Activated B cell treated with CpG ODN at 0.5 μM for 24 hours (primary cell): ENCODE measurements at regions not wholly inside any gene's neighbourhood (a gene's known extent, or its start where the extent isn't known, plus 50 kb on each side); places are given as distances from the start of the nearest gene placed in this dataset.

Experiments used
- ATAC-seq: fragments of 200-7000 bp; cut with Tn5 transposase; one replicate; pipeline ENCODE4 v1.10.0; 2021; ENCODE audit warnings: low read depth, mild to moderate bottlenecking, moderate library complexity
- CTCF ChIA-PET: fragments of 350-600 bp; sonication (Branson Sonifier 250); formaldehyde crosslinking; loops from one replicate; lab custom pipeline; 2021; ENCODE audit warnings: antibody characterized with exemption; lab: Charles Lee
- POLR2A ChIA-PET: fragments of 350-600 bp; sonication (Branson Sonifier 250); formaldehyde crosslinking; loops from one replicate; lab custom pipeline; 2021; ENCODE audit warnings: antibody characterized with exemption; lab: Charles Lee
- DNase-seq: peaks from one replicate; pipeline ENCODE4 v3.0.0; 2022
- H3K27ac Mint-ChIP-seq: one replicate; pipeline ENCODE4 v1.8.0; 2020; ENCODE audit warnings: mixed read lengths
- H3K27me3 Mint-ChIP-seq: one replicate; pipeline ENCODE4 v1.8.0; 2021; ENCODE audit warnings: mixed read lengths
- H3K36me3 Mint-ChIP-seq: one replicate; pipeline ENCODE4 v1.8.0; 2021; ENCODE audit warnings: low read depth, mixed read lengths
- H3K4me1 Mint-ChIP-seq: one replicate; pipeline ENCODE4 v1.8.0; 2021; ENCODE audit warnings: mixed read lengths
- H3K4me3 Mint-ChIP-seq: one replicate; pipeline ENCODE4 v1.8.0; 2020; ENCODE audit warnings: mild to moderate bottlenecking, mixed read lengths
- H3K9me3 Mint-ChIP-seq: one replicate; pipeline ENCODE4 v1.8.0; 2020; ENCODE audit warnings: mixed read lengths
- intact Hi-C: fragments of 100-400 bp; cut with micrococcal nuclease; formaldehyde crosslinking; loops from one replicate; pipeline ENCODE4 v1.15.1; 2024
- TF ChIP-seq, protein P1 (sequence below): fragments of 200-600 bp; IDR thresholded peaks from one replicate; pipeline ENCODE4 v1.8.0; 2022; ENCODE audit warnings: antibody characterized with exemption, mild to moderate bottlenecking

DNA sequence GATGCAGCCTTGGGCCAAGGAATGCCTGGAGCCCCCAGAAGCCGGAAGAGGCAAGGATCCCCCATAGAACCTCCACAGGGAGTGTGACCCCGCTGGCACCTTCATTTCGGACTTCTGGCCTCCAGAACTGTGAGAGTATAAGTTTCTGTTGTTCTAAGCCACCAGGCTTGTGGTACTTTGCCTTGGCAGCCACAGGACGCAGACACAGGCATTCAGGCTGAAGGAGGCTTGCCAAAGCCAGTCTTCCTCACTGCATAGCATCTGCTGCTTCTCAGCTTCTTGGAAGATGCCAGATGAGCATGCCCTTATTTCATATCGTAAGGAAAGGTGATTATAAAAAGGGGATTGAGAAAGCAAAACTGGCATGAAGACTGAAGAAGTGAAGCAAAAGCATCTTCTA, 61.1 kb upstream of the TAS2R1 start:
- CTCF ChIA-PET = no interaction called here
- Mint-ChIP-seq H3K27ac (no peak overlapping the region), H3K9me3 (no peaks in the 10 kb centered on the region), H3K27me3 (no peaks in the 10 kb centered on the region), H3K36me3 (no peaks in the 10 kb centered on the region), H3K4me3 (no peak overlapping the region), H3K4me1 (no peaks in the 10 kb centered on the region)
- DNase-seq (no peak), ATAC-seq (no peak)
- POLR2A ChIA-PET = no interaction called here
- TF ChIP-seq, protein P1, sequence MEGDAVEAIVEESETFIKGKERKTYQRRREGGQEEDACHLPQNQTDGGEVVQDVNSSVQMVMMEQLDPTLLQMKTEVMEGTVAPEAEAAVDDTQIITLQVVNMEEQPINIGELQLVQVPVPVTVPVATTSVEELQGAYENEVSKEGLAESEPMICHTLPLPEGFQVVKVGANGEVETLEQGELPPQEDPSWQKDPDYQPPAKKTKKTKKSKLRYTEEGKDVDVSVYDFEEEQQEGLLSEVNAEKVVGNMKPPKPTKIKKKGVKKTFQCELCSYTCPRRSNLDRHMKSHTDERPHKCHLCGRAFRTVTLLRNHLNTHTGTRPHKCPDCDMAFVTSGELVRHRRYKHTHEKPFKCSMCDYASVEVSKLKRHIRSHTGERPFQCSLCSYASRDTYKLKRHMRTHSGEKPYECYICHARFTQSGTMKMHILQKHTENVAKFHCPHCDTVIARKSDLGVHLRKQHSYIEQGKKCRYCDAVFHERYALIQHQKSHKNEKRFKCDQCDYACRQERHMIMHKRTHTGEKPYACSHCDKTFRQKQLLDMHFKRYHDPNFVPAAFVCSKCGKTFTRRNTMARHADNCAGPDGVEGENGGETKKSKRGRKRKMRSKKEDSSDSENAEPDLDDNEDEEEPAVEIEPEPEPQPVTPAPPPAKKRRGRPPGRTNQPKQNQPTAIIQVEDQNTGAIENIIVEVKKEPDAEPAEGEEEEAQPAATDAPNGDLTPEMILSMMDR = no peak
- intact Hi-C loops = no loop called here

GRCh38 chr5:9690751-9691150, 60.6 kb upstream of the TAS2R1 start:
- intact Hi-C loops = no loop called here
- no peak for ATAC-seq
- ChIA-PET POLR2A (no interaction called here), CTCF (no interaction called here)
- Mint-ChIP-seq H3K4me1 (no peaks in the 10 kb centered on the region), H3K36me3 (no peaks in the 10 kb centered on the region), H3K4me3 (no peak overlapping the region), H3K9me3 (no peaks in the 10 kb centered on the region), H3K27me3 (no peaks in the 10 kb centered on the region), H3K27ac (no peak overlapping the region)
- DNase-seq = no peak
- TF ChIP-seq, protein P1 = no peak

DNA sequence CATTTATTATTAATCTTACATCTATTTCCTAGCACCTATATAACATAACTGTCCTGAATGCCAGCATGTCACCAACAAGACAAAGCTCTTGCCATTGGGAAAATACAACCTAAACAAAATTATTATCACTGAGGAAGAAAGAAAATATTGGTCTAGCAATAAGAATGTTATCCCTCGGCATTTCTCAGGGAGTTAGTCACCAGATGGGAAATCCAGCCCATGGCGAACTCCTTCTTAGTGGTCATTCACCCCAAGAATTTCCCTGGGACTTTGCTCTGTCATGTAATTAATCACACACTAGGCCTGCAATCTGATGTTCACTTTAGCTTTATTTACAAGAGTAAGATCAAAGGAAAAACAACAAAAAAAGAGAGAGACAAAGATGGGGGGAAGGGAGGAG, 56.1 kb upstream of the TAS2R1 start:
- intact Hi-C loops = no loop called here
- no peaks in the 10 kb centered on the region for H3K36me3 Mint-ChIP-seq

DNA sequence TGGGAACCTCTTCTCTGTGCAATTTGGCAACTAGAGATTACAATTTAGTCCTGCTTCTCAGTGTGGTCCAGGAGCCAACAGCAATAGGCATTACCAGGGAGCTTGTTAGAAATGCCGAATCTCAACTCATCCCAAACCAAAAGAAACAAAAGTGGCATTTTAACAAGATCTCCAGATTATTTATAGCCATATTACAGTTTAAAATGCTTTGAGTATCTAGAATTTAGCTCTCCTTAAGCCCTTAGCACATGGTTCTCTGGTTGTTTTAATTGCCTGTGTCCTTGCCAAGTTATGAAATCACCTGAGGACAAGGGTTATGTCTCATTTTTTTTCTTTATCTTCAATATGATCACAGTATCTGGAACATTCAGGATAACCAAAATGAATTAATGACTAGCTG, 51.6 kb upstream of the TAS2R1 start:
- no peak for DNase-seq
- intact Hi-C loops = no loop called here
- ChIA-PET CTCF (no interaction called here), POLR2A (no interaction called here)
- TF ChIP-seq, protein P1 = no peak
- Mint-ChIP-seq H3K4me1 (no peaks in the 10 kb centered on the region), H3K36me3 (no peaks in the 10 kb centered on the region), H3K27me3 (no peaks in the 10 kb centered on the region), H3K4me3 (no peak overlapping the region), H3K9me3 (peaks cover 3% of the 10 kb centered on the region), H3K27ac (no peak overlapping the region)
- no peak for ATAC-seq

More for the DNA sequence above, 56.1 kb upstream of the TAS2R1 start:
- no peaks in the 10 kb centered on the region for H3K4me1 Mint-ChIP-seq
- H3K27me3 Mint-ChIP-seq = no peaks in the 10 kb centered on the region
- ChIA-PET CTCF (no interaction called here), POLR2A (no interaction called here)
- no peaks in the 10 kb centered on the region for H3K9me3 Mint-ChIP-seq
- no peak for DNase-seq
- H3K27ac Mint-ChIP-seq = no peak overlapping the region
- ATAC-seq = no peak
- H3K4me3 Mint-ChIP-seq = no peak overlapping the region
- TF ChIP-seq, protein P1 = no peak
